ENCODE measurements at regions not wholly inside any gene's neighbourhood (a gene's known extent, or its start where the extent isn't known, plus 50 kb on each side); places are given as distances from the start of the nearest gene placed in this dataset.

DNA sequence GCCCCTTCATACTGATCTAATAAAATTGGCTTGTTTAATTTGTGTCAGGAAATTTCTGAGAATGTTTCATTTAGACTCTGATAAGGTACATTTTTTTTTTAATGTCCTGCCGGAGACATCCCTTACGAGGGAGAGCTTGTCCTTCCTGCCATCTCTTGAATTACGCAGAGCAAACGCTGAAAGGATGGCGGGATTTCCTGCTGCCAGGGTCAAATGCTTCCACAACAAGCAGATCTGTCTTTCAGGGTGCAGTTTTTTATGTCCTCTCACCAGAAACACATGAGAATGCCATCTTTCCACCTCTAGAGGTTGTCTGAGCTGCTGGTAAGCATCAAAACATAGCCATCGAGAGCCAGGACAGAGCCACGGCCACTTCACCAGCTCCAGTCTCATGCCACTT, 126.8 kb upstream of the ARHGAP5 start (continued):
- TF ChIP-seq, protein P1, sequence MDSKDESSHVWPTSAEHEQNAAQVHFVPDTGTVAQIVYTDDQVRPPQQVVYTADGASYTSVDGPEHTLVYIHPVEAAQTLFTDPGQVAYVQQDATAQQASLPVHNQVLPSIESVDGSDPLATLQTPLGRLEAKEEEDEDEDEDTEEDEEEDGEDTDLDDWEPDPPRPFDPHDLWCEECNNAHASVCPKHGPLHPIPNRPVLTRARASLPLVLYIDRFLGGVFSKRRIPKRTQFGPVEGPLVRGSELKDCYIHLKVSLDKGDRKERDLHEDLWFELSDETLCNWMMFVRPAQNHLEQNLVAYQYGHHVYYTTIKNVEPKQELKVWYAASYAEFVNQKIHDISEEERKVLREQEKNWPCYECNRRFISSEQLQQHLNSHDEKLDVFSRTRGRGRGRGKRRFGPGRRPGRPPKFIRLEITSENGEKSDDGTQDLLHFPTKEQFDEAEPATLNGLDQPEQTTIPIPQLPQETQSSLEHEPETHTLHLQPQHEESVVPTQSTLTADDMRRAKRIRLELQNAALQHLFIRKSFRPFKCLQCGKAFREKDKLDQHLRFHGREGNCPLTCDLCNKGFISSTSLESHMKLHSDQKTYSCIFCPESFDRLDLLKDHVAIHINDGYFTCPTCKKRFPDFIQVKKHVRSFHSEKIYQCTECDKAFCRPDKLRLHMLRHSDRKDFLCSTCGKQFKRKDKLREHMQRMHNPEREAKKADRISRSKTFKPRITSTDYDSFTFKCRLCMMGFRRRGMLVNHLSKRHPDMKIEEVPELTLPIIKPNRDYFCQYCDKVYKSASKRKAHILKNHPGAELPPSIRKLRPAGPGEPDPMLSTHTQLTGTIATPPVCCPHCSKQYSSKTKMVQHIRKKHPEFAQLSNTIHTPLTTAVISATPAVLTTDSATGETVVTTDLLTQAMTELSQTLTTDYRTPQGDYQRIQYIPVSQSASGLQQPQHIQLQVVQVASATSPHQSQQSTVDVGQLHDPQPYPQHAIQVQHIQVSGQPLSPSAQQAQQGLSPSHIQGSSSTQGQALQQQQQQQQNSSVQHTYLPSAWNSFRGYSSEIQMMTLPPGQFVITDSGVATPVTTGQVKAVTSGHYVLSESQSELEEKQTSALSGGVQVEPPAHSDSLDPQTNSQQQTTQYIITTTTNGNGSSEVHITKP (tag by site-specific recombination; IDR thresholded peaks at IDR 0.05), result no peak
- TF ChIP-seq ZNF16 (tag by site-specific recombination; IDR thresholded peaks at IDR 0.05; ENCODE audit: low read depth) (no peak), ZNF266 (tag by site-specific recombination; IDR thresholded peaks at IDR 0.05; ENCODE audit: low read depth) (no peak), ZNF24 (tag by site-specific recombination; IDR thresholded peaks at IDR 0.05) (no peak), ZNF214 (tag by site-specific recombination; IDR thresholded peaks at IDR 0.05; ENCODE audit: borderline replicate concordance) (no peak), ZSCAN23 (tag by site-specific recombination; IDR thresholded peaks at IDR 0.05) (no peak), ZNF610 (tag by site-specific recombination; IDR thresholded peaks at IDR 0.05; ENCODE audit: borderline replicate concordance) (no peak), SP3 (tag by site-specific recombination; IDR thresholded peaks at IDR 0.05) (no peak)
- TF ChIP-seq, protein P2, sequence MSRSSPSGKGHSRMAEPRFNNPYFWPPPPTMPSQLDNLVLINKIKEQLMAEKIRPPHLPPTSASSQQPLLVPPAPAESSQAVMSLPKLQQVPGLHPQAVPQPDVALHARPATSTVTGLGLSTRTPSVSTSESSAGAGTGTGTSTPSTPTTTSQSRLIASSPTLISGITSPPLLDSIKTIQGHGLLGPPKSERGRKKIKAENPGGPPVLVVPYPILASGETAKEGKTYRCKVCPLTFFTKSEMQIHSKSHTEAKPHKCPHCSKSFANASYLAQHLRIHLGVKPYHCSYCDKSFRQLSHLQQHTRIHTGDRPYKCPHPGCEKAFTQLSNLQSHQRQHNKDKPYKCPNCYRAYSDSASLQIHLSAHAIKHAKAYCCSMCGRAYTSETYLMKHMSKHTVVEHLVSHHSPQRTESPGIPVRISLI (tag by site-specific recombination; IDR thresholded peaks at IDR 0.05), result no peak

- ChIA-PET CTCF (interaction anchor here (0.6 to 1.3 kb wide), 7 partner anchors 17 to 1043 kb away, joined by 3 read pairs; no protein-coding TSS in a partner anchor), POLR2A (interaction anchor here (0.6 kb wide), 1 partner anchor 389 kb away, joined by 4 read pairs; no protein-coding TSS in a partner anchor)
- no peaks in the 10 kb centered on the region for H3K9me3 ChIP-seq (ENCODE audit: control insufficient read depth, insufficient read depth, low read depth, low read length)
- peaks cover 20% of the 10 kb centered on the region for H3K4me1 ChIP-seq (ENCODE audit: control insufficient read depth, insufficient read depth, low read length)
- no peaks in the 10 kb centered on the region for H3K36me3 ChIP-seq (ENCODE audit: control insufficient read depth in 2 of 2, insufficient read depth in 1 of 2, low read length in 2 of 2)
- no peak overlapping the region for H3K4me3 ChIP-seq (ENCODE audit: low read depth, low read length)
- peak overlapping the region; percentile 60 for H3K27ac ChIP-seq (ENCODE audit: extremely low read depth, low read depth, low read length)
- TF ChIP-seq ZNF274 (IDR thresholded peaks at IDR 0.05; ENCODE audit: low read length) (no peak), ZNF274 (tag by site-specific recombination; IDR thresholded peaks at IDR 0.05; ENCODE audit: borderline replicate concordance) (no peak), ZEB2 (tag by site-specific recombination; IDR thresholded peaks at IDR 0.05) (peak; percentile 67), ZNF677 (tag by site-specific recombination; IDR thresholded peaks at IDR 0.05) (no peak), ZNF18 (tag by site-specific recombination; IDR thresholded peaks at IDR 0.05) (no peak), WT1 (tag by site-specific recombination; IDR thresholded peaks at IDR 0.05) (peak; percentile 48; the same call in 1 of the 2 replicates)
- TF ChIP-seq, protein P3, sequence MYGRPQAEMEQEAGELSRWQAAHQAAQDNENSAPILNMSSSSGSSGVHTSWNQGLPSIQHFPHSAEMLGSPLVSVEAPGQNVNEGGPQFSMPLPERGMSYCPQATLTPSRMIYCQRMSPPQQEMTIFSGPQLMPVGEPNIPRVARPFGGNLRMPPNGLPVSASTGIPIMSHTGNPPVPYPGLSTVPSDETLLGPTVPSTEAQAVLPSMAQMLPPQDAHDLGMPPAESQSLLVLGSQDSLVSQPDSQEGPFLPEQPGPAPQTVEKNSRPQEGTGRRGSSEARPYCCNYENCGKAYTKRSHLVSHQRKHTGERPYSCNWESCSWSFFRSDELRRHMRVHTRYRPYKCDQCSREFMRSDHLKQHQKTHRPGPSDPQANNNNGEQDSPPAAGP (tag by site-specific recombination; IDR thresholded peaks at IDR 0.05), result peak; percentile 21; the same call in 1 of the 2 replicates
- TF ChIP-seq, protein P4, sequence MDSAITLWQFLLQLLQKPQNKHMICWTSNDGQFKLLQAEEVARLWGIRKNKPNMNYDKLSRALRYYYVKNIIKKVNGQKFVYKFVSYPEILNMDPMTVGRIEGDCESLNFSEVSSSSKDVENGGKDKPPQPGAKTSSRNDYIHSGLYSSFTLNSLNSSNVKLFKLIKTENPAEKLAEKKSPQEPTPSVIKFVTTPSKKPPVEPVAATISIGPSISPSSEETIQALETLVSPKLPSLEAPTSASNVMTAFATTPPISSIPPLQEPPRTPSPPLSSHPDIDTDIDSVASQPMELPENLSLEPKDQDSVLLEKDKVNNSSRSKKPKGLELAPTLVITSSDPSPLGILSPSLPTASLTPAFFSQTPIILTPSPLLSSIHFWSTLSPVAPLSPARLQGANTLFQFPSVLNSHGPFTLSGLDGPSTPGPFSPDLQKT (IDR thresholded peaks at IDR 0.05; ENCODE audit: borderline replicate concordance, low read depth, low read length), result no peak
- TF ChIP-seq, protein P5, sequence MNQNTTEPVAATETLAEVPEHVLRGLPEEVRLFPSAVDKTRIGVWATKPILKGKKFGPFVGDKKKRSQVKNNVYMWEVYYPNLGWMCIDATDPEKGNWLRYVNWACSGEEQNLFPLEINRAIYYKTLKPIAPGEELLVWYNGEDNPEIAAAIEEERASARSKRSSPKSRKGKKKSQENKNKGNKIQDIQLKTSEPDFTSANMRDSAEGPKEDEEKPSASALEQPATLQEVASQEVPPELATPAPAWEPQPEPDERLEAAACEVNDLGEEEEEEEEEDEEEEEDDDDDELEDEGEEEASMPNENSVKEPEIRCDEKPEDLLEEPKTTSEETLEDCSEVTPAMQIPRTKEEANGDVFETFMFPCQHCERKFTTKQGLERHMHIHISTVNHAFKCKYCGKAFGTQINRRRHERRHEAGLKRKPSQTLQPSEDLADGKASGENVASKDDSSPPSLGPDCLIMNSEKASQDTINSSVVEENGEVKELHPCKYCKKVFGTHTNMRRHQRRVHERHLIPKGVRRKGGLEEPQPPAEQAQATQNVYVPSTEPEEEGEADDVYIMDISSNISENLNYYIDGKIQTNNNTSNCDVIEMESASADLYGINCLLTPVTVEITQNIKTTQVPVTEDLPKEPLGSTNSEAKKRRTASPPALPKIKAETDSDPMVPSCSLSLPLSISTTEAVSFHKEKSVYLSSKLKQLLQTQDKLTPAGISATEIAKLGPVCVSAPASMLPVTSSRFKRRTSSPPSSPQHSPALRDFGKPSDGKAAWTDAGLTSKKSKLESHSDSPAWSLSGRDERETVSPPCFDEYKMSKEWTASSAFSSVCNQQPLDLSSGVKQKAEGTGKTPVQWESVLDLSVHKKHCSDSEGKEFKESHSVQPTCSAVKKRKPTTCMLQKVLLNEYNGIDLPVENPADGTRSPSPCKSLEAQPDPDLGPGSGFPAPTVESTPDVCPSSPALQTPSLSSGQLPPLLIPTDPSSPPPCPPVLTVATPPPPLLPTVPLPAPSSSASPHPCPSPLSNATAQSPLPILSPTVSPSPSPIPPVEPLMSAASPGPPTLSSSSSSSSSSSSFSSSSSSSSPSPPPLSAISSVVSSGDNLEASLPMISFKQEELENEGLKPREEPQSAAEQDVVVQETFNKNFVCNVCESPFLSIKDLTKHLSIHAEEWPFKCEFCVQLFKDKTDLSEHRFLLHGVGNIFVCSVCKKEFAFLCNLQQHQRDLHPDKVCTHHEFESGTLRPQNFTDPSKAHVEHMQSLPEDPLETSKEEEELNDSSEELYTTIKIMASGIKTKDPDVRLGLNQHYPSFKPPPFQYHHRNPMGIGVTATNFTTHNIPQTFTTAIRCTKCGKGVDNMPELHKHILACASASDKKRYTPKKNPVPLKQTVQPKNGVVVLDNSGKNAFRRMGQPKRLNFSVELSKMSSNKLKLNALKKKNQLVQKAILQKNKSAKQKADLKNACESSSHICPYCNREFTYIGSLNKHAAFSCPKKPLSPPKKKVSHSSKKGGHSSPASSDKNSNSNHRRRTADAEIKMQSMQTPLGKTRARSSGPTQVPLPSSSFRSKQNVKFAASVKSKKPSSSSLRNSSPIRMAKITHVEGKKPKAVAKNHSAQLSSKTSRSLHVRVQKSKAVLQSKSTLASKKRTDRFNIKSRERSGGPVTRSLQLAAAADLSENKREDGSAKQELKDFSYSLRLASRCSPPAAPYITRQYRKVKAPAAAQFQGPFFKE (tag by site-specific recombination; IDR thresholded peaks at IDR 0.05; ENCODE audit: borderline replicate concordance), result no peak
Observed at GRCh38 chr14:31950764-31951637, 126.1 kb upstream of the ARHGAP5 start.

All from HEK293 (cell line).